Spleen (tissue), 11 donors: ENCODE measurements at regions not wholly inside any gene's neighbourhood (a gene's known extent, or its start where the extent isn't known, plus 50 kb on each side); places are given as distances from the start of the nearest gene placed in this dataset.

Experiments used
- DNase-seq: peaks from one replicate; pipeline ENCODE4 v3.0.0-alpha.2; 2020
- H3K27ac ChIP-seq, 8 donors: fragments of 200-600 bp; sonication (generic) in 7 of 8; 1 replicate in 4 of 8; 2 replicates in 4 of 8; pipeline versions ENCODE4 v1.5.0 to v1.8.0; 2016 to 2021; ENCODE audit warnings: inconsistent platforms in 4 of 8, mild to moderate bottlenecking in 4 of 8, moderate library complexity in 1 of 8
- H3K27me3 ChIP-seq, 7 donors: fragments of 200-600 bp; sonication (generic) in 6 of 7; replicated peaks in 1 of 7; 1 replicate in 4 of 7; 2 replicates in 3 of 7; pipeline versions ENCODE4 v1.5.0 to v1.8.0; 2016 to 2021; ENCODE audit warnings: inconsistent platforms in 3 of 7, mild to moderate bottlenecking in 1 of 7
- H3K36me3 ChIP-seq, 6 donors: fragments of 200-600 bp; sonication (generic) in 5 of 6; 1 replicate in 4 of 6; 2 replicates in 2 of 6; pipeline versions ENCODE4 v1.5.0 to v1.8.0; 2016 to 2021; ENCODE audit warnings: inconsistent platforms in 2 of 6
- H3K4me1 ChIP-seq, 6 donors: fragments of 200-600 bp; sonication (generic) in 5 of 6; 1 replicate in 3 of 6; 2 replicates in 3 of 6; pipeline versions ENCODE4 v1.5.0 to v1.8.0; 2016 to 2021; ENCODE audit warnings: inconsistent platforms in 3 of 6
- H3K4me3 ChIP-seq, 8 donors: fragments of 200-600 bp; sonication (generic) in 7 of 8; 1 replicate in 4 of 8; 2 replicates in 4 of 8; pipeline versions ENCODE4 v1.5.0 to v1.8.0; 2016 to 2021; ENCODE audit warnings: inconsistent platforms in 4 of 8, mild to moderate bottlenecking in 4 of 8, moderate library complexity in 2 of 8
- H3K9me3 ChIP-seq, 8 donors: fragments of 200-600 bp; sonication (generic) in 7 of 8; 1 replicate in 4 of 8; 2 replicates in 4 of 8; pipeline versions ENCODE4 v1.5.0 to v1.8.0; 2016 to 2021; ENCODE audit warnings: inconsistent platforms in 4 of 8
- CTCF ChIP-seq, 11 experiments: fragments of 200-600 bp in 7 of 11; fragments of 450-650 bp in 4 of 11; sonication (generic) in 4 of 11; IDR thresholded peaks in 8 of 11; conservative IDR thresholded peaks in 3 of 11; 1 replicate in 7 of 11; 2 replicates in 4 of 11; pipeline versions ENCODE4 v1.4.0 to v1.8.0; 2016 to 2021; ENCODE audit warnings: antibody characterized with exemption in 11 of 11, inconsistent platforms in 4 of 11, mild to moderate bottlenecking in 1 of 11
- POLR2A ChIP-seq, 3 donors: fragments of 450-650 bp; IDR thresholded peaks; one replicate each; pipeline ENCODE4 v1.5.1; 2017; ENCODE audit warnings: antibody characterized with exemption in 3 of 3, mild to moderate bottlenecking in 1 of 3
- POLR2AphosphoS5 ChIP-seq, 3 donors: sonication (generic); formaldehyde crosslinking; IDR thresholded peaks; one replicate each; pipeline ENCODE4 v1.5.1; 2017; ENCODE audit warnings: antibody characterized with exemption in 3 of 3
- WGBS, 5 donors: extraction: QIAGEN DNeasy Blood & Tissue Kit in 3 of 5; methylation state at CpG; one replicate each; pipeline versions ENCODE4 v1.1.5 to v1.1.7; 2013 to 2018; 5-methylcytosine and 5-hydroxymethylcytosine counted together
- intact Hi-C: fragments of 100-400 bp; cut with DNase I; formaldehyde crosslinking; loops from one replicate; pipeline ENCODE4 v1.15.0; 2023; ENCODE audit warnings: low total_unique reads
- donor health status: healthy with polysubstance abuse.
- donor health status: DM: no; HTN: no; CAD: no; lungs with moderate emphysema.
- donor health status: DM: no; HTN: no; CAD: no.
- donor health status: Bipolar disorder and iron deficiency.
- donor health status: healthy.
- donor health status: DM: no; HTN: no; CAD: no.
- donor health status: DM: yes; HTN: yes; CAD: no.

GRCh38 chr4:100082852-100083251 is 107.4 kb downstream of the DDIT4L start:
- Histone ChIP-seq H3K27ac (no peak overlapping the region), H3K9me3 (no peaks in the 10 kb centered on the region), H3K4me3 (no peak overlapping the region), H3K36me3 (no peaks in the 10 kb centered on the region), H3K4me1 (no peaks in the 10 kb centered on the region), H3K27me3 (no peaks in the 10 kb centered on the region)
- TF ChIP-seq CTCF (IDR thresholded peaks at IDR 0.05 in 8 of 11, conservative IDR thresholded peaks at IDR 0.05 in 3 of 11) (no peak), POLR2A (IDR thresholded peaks at IDR 0.05) (no peak), POLR2AphosphoS5 (IDR thresholded peaks at IDR 0.05) (no peak)
- intact Hi-C loops, result no loop called here
- 78 to 88% (median 84%) methylated on average over 1 of the region's 1 CpG for WGBS, 5 donors
- no peak for DNase-seq

- Histone ChIP-seq H3K9me3 (no peaks in the 10 kb centered on the region), H3K4me3 (no peak overlapping the region), H3K27ac (no peak overlapping the region), H3K36me3 (no peaks in the 10 kb centered on the region), H3K4me1 (no peaks in the 10 kb centered on the region), H3K27me3 (no peaks in the 10 kb centered on the region)
- intact Hi-C loops, result no loop called here
- TF ChIP-seq POLR2A (IDR thresholded peaks at IDR 0.05) (no peak), POLR2AphosphoS5 (IDR thresholded peaks at IDR 0.05) (no peak)
- DNase-seq, result no peak
- WGBS, 5 donors, result 54 to 64% (median 60%) methylated on average over 1 of the region's 1 CpG
Measured at GRCh38 chr4:100081491-100081890, 108.8 kb downstream of the DDIT4L start.

GRCh38 chr4:100079264-100079663 is 111.0 kb downstream of the DDIT4L start:
- Histone ChIP-seq H3K27me3 (no peaks in the 10 kb centered on the region), H3K27ac (no peak overlapping the region), H3K4me1 (no peaks in the 10 kb centered on the region), H3K4me3 (no peak overlapping the region), H3K9me3 (no peaks in the 10 kb centered on the region), H3K36me3 (no peaks in the 10 kb centered on the region)
- 53 to 76% (median 63%) methylated on average over 3 of the region's 3 CpGs for WGBS, 5 donors
- no peak for DNase-seq
- no peak for TF ChIP-seq CTCF (IDR thresholded peaks at IDR 0.05 in 8 of 11, conservative IDR thresholded peaks at IDR 0.05 in 3 of 11)
- TF ChIP-seq POLR2AphosphoS5 (IDR thresholded peaks at IDR 0.05), result no peak
- TF ChIP-seq POLR2A (IDR thresholded peaks at IDR 0.05), result no peak
- intact Hi-C loops, result no loop called here

- Histone ChIP-seq H3K9me3 (no peaks in the 10 kb centered on the region), H3K27me3 (no peaks in the 10 kb centered on the region)
Measured at GRCh38 chr4:100076753-100077152, 113.5 kb downstream of the DDIT4L start.

More at GRCh38 chr4:100076753-100077152, 113.5 kb downstream of the DDIT4L start:
- H3K4me3 ChIP-seq, result no peak overlapping the region
- intact Hi-C loops, result no loop called here
- no peak for DNase-seq
- H3K36me3 ChIP-seq, result no peaks in the 10 kb centered on the region
- no peak overlapping the region for H3K27ac ChIP-seq
- H3K4me1 ChIP-seq, result no peaks in the 10 kb centered on the region
- TF ChIP-seq POLR2A (IDR thresholded peaks at IDR 0.05) (no peak), CTCF (IDR thresholded peaks at IDR 0.05 in 8 of 11, conservative IDR thresholded peaks at IDR 0.05 in 3 of 11) (no peak), POLR2AphosphoS5 (IDR thresholded peaks at IDR 0.05) (no peak)
